Glutamatergic neuron (in vitro differentiated cells): ENCODE measurements at regions not wholly inside any gene's neighbourhood (a gene's known extent, or its start where the extent isn't known, plus 50 kb on each side); places are given as distances from the start of the nearest gene placed in this dataset.

Experiments used
- DNase-seq: peaks from one replicate; pipeline ENCODE4 v3.0.0; 2022
- H3K27ac Mint-ChIP-seq: one replicate; pipeline ENCODE4 v1.8.0; 2020; ENCODE audit warnings: mild to moderate bottlenecking, mixed read lengths, inconsistent platforms; ENCODE audit not compliant: unreplicated experiment
- H3K27me3 Mint-ChIP-seq: one replicate; pipeline ENCODE4 v1.8.0; 2020; ENCODE audit warnings: mild to moderate bottlenecking, moderate library complexity, mixed read lengths, inconsistent platforms; ENCODE audit not compliant: unreplicated experiment
- H3K36me3 Mint-ChIP-seq: one replicate; pipeline ENCODE4 v1.8.0; 2020; ENCODE audit warnings: mild to moderate bottlenecking, mixed read lengths, inconsistent platforms; ENCODE audit not compliant: unreplicated experiment
- H3K4me1 Mint-ChIP-seq: one replicate; pipeline ENCODE4 v1.8.0; 2020; ENCODE audit warnings: mild to moderate bottlenecking, low read depth, mixed read lengths, inconsistent platforms; ENCODE audit not compliant: unreplicated experiment
- H3K4me3 Mint-ChIP-seq: one replicate; pipeline ENCODE4 v1.8.0; 2020; ENCODE audit warnings: mild to moderate bottlenecking, mixed read lengths, inconsistent platforms; ENCODE audit not compliant: unreplicated experiment
- H3K9me3 Mint-ChIP-seq: one replicate; pipeline ENCODE4 v1.8.0; 2020; ENCODE audit warnings: mild to moderate bottlenecking, moderate library complexity, mixed read lengths, inconsistent platforms; ENCODE audit not compliant: unreplicated experiment
- TF ChIP-seq, protein P1 (sequence below): fragments of 200-600 bp; sonication (generic); IDR thresholded peaks from one replicate; pipeline ENCODE4 v1.5.0; 2021; ENCODE audit not compliant: partially characterized antibody, unreplicated experiment

DNA sequence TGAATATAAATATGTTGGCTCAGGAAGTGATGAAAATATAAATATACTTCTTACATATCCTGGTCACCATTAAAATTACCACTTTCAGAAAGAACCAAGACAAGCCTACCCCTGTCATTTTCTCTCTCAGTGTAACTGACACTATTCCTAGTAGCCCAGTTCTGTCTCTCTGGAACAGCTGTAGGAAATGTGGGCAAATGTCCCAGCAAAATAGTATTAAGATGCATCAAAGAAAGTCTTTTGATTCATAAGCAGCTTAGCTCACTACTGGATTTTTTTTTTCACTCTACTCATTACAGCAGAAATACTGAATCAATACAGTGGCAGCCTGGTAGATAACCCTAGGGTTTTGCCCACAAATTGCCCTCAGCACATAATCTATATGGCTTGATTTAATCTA lies 290.9 kb downstream of the DNAJB9 start:
- Mint-ChIP-seq H3K4me3 (no peak overlapping the region), H3K27ac (no peak overlapping the region), H3K9me3 (peaks cover 4% of the 10 kb centered on the region), H3K36me3 (peaks cover 8% of the 10 kb centered on the region), H3K27me3 (no peaks in the 10 kb centered on the region), H3K4me1 (peaks cover 2% of the 10 kb centered on the region)
- TF ChIP-seq, protein P1, sequence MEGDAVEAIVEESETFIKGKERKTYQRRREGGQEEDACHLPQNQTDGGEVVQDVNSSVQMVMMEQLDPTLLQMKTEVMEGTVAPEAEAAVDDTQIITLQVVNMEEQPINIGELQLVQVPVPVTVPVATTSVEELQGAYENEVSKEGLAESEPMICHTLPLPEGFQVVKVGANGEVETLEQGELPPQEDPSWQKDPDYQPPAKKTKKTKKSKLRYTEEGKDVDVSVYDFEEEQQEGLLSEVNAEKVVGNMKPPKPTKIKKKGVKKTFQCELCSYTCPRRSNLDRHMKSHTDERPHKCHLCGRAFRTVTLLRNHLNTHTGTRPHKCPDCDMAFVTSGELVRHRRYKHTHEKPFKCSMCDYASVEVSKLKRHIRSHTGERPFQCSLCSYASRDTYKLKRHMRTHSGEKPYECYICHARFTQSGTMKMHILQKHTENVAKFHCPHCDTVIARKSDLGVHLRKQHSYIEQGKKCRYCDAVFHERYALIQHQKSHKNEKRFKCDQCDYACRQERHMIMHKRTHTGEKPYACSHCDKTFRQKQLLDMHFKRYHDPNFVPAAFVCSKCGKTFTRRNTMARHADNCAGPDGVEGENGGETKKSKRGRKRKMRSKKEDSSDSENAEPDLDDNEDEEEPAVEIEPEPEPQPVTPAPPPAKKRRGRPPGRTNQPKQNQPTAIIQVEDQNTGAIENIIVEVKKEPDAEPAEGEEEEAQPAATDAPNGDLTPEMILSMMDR: no peak
- DNase-seq: no peak

DNA sequence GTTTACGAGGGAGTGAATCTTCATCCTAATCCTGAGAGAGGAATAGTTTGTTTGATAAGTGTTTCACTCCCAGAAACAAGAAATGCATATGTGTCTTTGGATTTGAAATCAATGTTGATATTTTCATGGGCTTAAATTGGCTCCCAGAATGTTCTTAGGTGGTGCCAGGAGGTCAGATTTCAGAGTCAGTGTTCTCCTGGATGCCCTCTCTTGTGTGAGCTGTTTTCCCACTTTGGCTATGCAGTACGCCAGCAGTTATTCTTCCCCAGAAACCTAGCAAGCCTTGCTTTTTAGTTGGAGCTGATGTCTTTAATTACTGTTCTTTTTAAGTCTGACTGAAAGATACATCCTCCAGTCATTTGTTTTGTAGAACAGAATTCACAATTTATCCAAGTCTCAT lies 291.4 kb downstream of the DNAJB9 start:
- Mint-ChIP-seq H3K27ac (no peak overlapping the region), H3K36me3 (peaks cover 8% of the 10 kb centered on the region), H3K27me3 (no peaks in the 10 kb centered on the region), H3K4me3 (no peak overlapping the region), H3K4me1 (peaks cover 2% of the 10 kb centered on the region), H3K9me3 (peaks cover 4% of the 10 kb centered on the region)
- no peak for DNase-seq
- TF ChIP-seq, protein P1: no peak

DNA sequence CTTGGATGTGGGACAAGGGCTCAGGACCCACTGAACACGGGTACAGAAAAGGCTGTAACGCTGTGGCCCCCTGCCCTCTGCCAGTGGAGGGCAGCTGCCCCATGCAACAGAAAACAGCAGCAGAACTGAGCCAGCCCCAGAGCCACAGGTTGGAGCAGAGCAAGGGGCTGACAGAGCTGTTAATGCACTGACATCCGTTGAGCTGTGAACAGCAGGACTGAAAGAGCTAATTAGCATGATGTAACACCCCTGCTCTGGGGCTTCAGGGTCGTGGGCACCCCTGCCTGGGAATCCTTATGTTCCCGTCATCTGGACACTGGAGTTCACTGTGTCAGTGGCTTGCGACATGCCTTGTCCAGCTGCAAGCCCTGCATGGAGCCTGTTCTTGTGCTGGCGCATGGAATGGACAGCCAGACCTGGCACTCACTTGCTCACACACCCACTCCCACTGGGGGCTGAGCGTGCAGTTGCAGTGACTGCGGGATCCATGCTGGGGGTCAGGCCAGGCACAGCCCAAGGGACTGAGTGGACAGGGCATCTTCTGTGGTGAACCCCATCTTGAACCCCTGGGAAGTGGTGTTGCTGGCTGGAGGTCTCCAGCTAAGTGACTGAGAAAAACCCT lies 293.7 kb downstream of the DNAJB9 start:
- Mint-ChIP-seq H3K27me3 (no peaks in the 10 kb centered on the region), H3K9me3 (peaks cover 4% of the 10 kb centered on the region), H3K4me1 (peaks cover 2% of the 10 kb centered on the region), H3K36me3 (peaks cover 8% of the 10 kb centered on the region), H3K27ac (no peak overlapping the region), H3K4me3 (no peak overlapping the region)
- DNase-seq: no peak
- TF ChIP-seq, protein P1: no peak

DNA sequence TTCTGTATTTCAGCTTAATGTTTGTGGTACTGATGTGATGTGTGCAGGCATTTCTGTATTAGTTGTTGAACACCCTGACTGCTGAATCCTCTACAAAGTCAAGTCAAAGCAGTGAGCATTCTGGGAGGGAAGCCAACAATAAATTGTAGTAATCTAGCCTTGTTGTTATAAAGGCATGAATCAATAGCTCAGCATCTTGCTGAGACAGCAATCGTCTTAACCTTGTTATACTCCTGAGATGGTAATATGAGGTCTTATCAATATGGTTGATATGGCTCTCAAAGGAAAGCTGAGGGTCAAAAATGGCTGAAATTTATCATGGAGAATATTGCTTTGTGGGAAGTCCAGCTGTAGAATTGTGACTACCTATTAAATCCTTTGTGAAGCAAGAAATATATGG lies 299.4 kb downstream of the DNAJB9 start:
- no peaks in the 10 kb centered on the region for H3K36me3 Mint-ChIP-seq
- H3K27me3 Mint-ChIP-seq: no peaks in the 10 kb centered on the region

DNA sequence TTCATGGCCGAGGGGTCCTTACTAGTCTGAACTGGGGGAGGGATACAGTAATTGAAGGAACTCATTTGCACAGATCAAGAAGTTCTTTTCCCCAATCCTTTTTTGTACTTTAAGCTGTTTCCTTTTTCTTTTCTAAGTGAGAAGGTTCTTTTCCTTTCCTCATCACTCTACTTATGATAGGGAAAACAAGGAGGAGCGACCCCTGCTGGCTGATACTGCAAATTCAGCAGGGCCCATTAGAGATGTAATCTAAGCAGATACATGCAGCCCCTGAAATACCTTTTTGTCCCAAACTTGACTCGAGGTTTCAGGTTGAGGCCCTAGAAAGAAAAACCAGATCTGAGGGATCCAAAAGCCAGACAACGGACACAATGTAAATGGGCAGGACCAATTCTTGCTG lies 305.5 kb downstream of the DNAJB9 start:
- H3K9me3 Mint-ChIP-seq: peaks cover 2% of the 10 kb centered on the region
- no peaks in the 10 kb centered on the region for H3K4me1 Mint-ChIP-seq
- DNase-seq: no peak
- no peak overlapping the region for H3K4me3 Mint-ChIP-seq
- H3K36me3 Mint-ChIP-seq: no peaks in the 10 kb centered on the region
- no peak overlapping the region for H3K27ac Mint-ChIP-seq
- no peaks in the 10 kb centered on the region for H3K27me3 Mint-ChIP-seq
- TF ChIP-seq, protein P1: peak; percentile 19

More for the DNA sequence above, 299.4 kb downstream of the DNAJB9 start:
- DNase-seq: no peak
- Mint-ChIP-seq H3K4me3 (no peak overlapping the region), H3K4me1 (no peaks in the 10 kb centered on the region), H3K27ac (no peak overlapping the region), H3K9me3 (no peaks in the 10 kb centered on the region)
- TF ChIP-seq, protein P1: no peak
